HCEC 1CT (cell line): ENCODE measurements at regions not wholly inside any gene's neighbourhood (a gene's known extent, or its start where the extent isn't known, plus 50 kb on each side); places are given as distances from the start of the nearest gene placed in this dataset.

Experiments used
- DNase-seq: peaks from one replicate; pipeline ENCODE4 v3.0.0-alpha.2; 2017

- no peak for DNase-seq
Observed at GRCh38 chr19:30172613-30173242, 199.5 kb upstream of the ZNF536 start.

- no peak for DNase-seq
Observed at GRCh38 chr19:30173593-30174356, 198.4 kb upstream of the ZNF536 start.

GRCh38 chr19:30174357-30174645 is 197.9 kb upstream of the ZNF536 start:
- no peak for DNase-seq

- no peak for DNase-seq
Observed at GRCh38 chr19:30174791-30175190, 197.4 kb upstream of the ZNF536 start.

GRCh38 chr19:30175987-30176386 is 196.2 kb upstream of the ZNF536 start:
- no peak for DNase-seq

- DNase-seq: no peak
Observed at GRCh38 chr19:30178721-30179402, 193.3 kb upstream of the ZNF536 start.

GRCh38 chr19:30180691-30181090 is 191.5 kb upstream of the ZNF536 start:
- no peak for DNase-seq

GRCh38 chr19:30183807-30184490 is 188.2 kb upstream of the ZNF536 start:
- DNase-seq: no peak

GRCh38 chr19:30202060-30202600 is 170.1 kb upstream of the ZNF536 start:
- DNase-seq: no peak

- DNase-seq: no peak
Observed at GRCh38 chr19:30204721-30205120, 167.5 kb upstream of the ZNF536 start.

GRCh38 chr19:30206187-30206586 is 166.0 kb upstream of the ZNF536 start:
- no peak for DNase-seq

GRCh38 chr19:30207357-30207756 is 164.8 kb upstream of the ZNF536 start:
- DNase-seq: no peak

- no peak for DNase-seq
Observed at GRCh38 chr19:30208436-30209060, 163.6 kb upstream of the ZNF536 start.

GRCh38 chr19:30209617-30210600 is 162.3 kb upstream of the ZNF536 start:
- DNase-seq: no peak

- DNase-seq: no peak
Observed at GRCh38 chr19:30212574-30212973, 159.6 kb upstream of the ZNF536 start.

- DNase-seq: no peak
Observed at GRCh38 chr19:30214651-30215051, 157.5 kb upstream of the ZNF536 start.

- no peak for DNase-seq
Observed at GRCh38 chr19:30215248-30215647, 156.9 kb upstream of the ZNF536 start.

GRCh38 chr19:30216453-30216852 is 155.7 kb upstream of the ZNF536 start:
- DNase-seq: no peak

- no peak for DNase-seq
Observed at GRCh38 chr19:30217461-30217860, 154.7 kb upstream of the ZNF536 start.

GRCh38 chr19:30219702-30220101 is 152.5 kb upstream of the ZNF536 start:
- no peak for DNase-seq

- DNase-seq: no peak
Observed at GRCh38 chr19:30221176-30221575, 151.0 kb upstream of the ZNF536 start.

GRCh38 chr19:30222428-30222873 is 149.7 kb upstream of the ZNF536 start:
- DNase-seq: no peak
